Trophoblast cell (in vitro differentiated cells and primary cell): ENCODE measurements at regions not wholly inside any gene's neighbourhood (a gene's known extent, or its start where the extent isn't known, plus 50 kb on each side); places are given as distances from the start of the nearest gene placed in this dataset.

ENCODE experiments used
- DNase-seq, 2 donors: peaks; one replicate each; pipeline ENCODE4 v3.0.0-alpha.2; 2016
- H2AFZ ChIP-seq: 2 replicates; pipeline ENCODE4 v1.6.1; 2013; ENCODE audit warnings: low read length, moderate library complexity, mild to moderate bottlenecking; ENCODE audit not compliant: insufficient read depth, poor library complexity
- H2AK5ac ChIP-seq: 2 replicates; pipeline ENCODE4 v1.6.1; 2013; ENCODE audit warnings: mild to moderate bottlenecking, low read length
- H2BK120ac ChIP-seq: 2 replicates; pipeline ENCODE4 v1.6.1; 2013; ENCODE audit warnings: low read length, mild to moderate bottlenecking, moderate library complexity; ENCODE audit not compliant: insufficient read depth, poor library complexity
- H2BK12ac ChIP-seq: 2 replicates; pipeline ENCODE4 v1.6.1; 2013; ENCODE audit warnings: mild to moderate bottlenecking, low read length, moderate library complexity
- H2BK5ac ChIP-seq: 2 replicates; pipeline ENCODE4 v1.6.1; 2013; ENCODE audit warnings: low read length, low read depth, moderate library complexity, mild to moderate bottlenecking; ENCODE audit not compliant: poor library complexity
- H3K14ac ChIP-seq: 2 replicates; pipeline ENCODE4 v1.6.1; 2013; ENCODE audit warnings: mild to moderate bottlenecking, low read length
- H3K18ac ChIP-seq: 2 replicates; pipeline ENCODE4 v1.6.1; 2013; ENCODE audit warnings: mild to moderate bottlenecking, low read length
- H3K23ac ChIP-seq: 2 replicates; pipeline ENCODE4 v1.6.1; 2013; ENCODE audit warnings: low read length
- H3K27ac ChIP-seq: 2 replicates; pipeline ENCODE4 v1.5.1; 2013; ENCODE audit warnings: low read depth, mild to moderate bottlenecking, inconsistent platforms, low read length, moderate library complexity
- H3K27me3 ChIP-seq: 2 replicates; pipeline ENCODE4 v1.6.1; 2013; ENCODE audit warnings: inconsistent platforms, mild to moderate bottlenecking, low read length, moderate library complexity; ENCODE audit not compliant: insufficient read depth
- H3K36me3 ChIP-seq, 2 experiments: 1 replicate in 1 of 2; 2 replicates in 1 of 2; pipeline ENCODE4 v1.6.1; 2013; ENCODE audit warnings: low read length in 2 of 2, mild to moderate bottlenecking in 2 of 2, moderate library complexity in 1 of 2; ENCODE audit not compliant: insufficient read depth in 2 of 2, control insufficient read depth in 1 of 2
- H3K4ac ChIP-seq: 2 replicates; pipeline ENCODE4 v1.6.1; 2013; ENCODE audit warnings: low read depth, mild to moderate bottlenecking, low read length, moderate library complexity
- H3K4me1 ChIP-seq, 2 experiments: 1 replicate in 1 of 2; 2 replicates in 1 of 2; pipeline ENCODE4 v1.6.1; 2013; ENCODE audit warnings: low read length in 2 of 2, mild to moderate bottlenecking in 2 of 2, moderate library complexity in 1 of 2; ENCODE audit not compliant: insufficient read depth in 2 of 2, control insufficient read depth in 1 of 2
- H3K4me2 ChIP-seq: 2 replicates; pipeline ENCODE4 v1.6.1; 2013; ENCODE audit warnings: inconsistent platforms, mild to moderate bottlenecking, low read length, moderate library complexity
- H3K4me3 ChIP-seq: 2 replicates; pipeline ENCODE4 v1.5.1; 2013; ENCODE audit warnings: mild to moderate bottlenecking, low read depth, low read length, inconsistent platforms
- H3K79me1 ChIP-seq: one replicate; pipeline ENCODE4 v1.6.1; 2013; ENCODE audit warnings: low read length
- H3K79me2 ChIP-seq: 2 replicates; pipeline ENCODE4 v1.6.1; 2013; ENCODE audit warnings: low read length, mild to moderate bottlenecking; ENCODE audit not compliant: control insufficient read depth, insufficient read depth, poor library complexity
- H3K9ac ChIP-seq: 2 replicates; pipeline ENCODE4 v1.6.1; 2013; ENCODE audit warnings: mild to moderate bottlenecking, low read length
- H3K9me3 ChIP-seq: 2 replicates; pipeline ENCODE4 v1.6.1; 2013; ENCODE audit warnings: low read depth, mild to moderate bottlenecking, control low read depth, inconsistent platforms, low read length; ENCODE audit not compliant: insufficient read depth
- H4K12ac ChIP-seq: 2 replicates; pipeline ENCODE4 v1.6.1; 2013; ENCODE audit warnings: low read depth, mild to moderate bottlenecking, low read length, moderate library complexity
- H4K8ac ChIP-seq: 2 replicates; pipeline ENCODE4 v1.6.1; 2013; ENCODE audit warnings: low read depth, mild to moderate bottlenecking, low read length, moderate library complexity
- H4K91ac ChIP-seq: one replicate; pipeline ENCODE4 v1.6.1; 2013; ENCODE audit warnings: low read depth, mild to moderate bottlenecking, low read length, moderate library complexity
- WGBS: extraction: QIAGEN DNeasy Blood & Tissue Kit; methylation state at CpG from one replicate; pipeline ENCODE4 v1.1.7; 2013; ENCODE audit warnings: missing lambda C conversion rate; ENCODE audit not compliant: insufficient read length, insufficient coverage; ENCODE audit errors: extremely low coverage; 5-methylcytosine and 5-hydroxymethylcytosine counted together

DNA sequence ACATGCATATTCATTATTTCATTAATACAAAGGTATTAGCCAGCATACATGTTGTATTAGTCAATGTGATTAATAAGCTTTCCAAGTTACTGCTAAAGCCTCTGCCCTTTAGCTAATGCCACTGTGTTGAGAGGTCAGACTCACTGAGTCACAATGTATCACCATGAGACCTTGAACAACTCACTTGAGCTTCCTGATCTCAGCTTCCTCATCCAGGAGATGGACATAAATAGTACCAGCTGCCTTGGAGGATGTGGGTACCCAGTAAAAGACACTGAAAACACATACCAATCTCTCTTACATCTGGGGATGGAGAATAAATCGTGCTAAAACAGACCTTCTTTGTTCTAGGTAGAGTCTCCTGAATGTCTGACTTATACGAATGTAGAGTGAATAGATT, 224.6 kb downstream of the EPHA4 start:
- Histone ChIP-seq H3K18ac (no peak overlapping the region), H3K9ac (no peak overlapping the region), H3K27ac (no peak overlapping the region), H3K9me3 (no peaks in the 10 kb centered on the region), H3K4me3 (no peak overlapping the region), H3K23ac (no peak overlapping the region), H3K27me3 (no peaks in the 10 kb centered on the region), H3K14ac (no peak overlapping the region), H4K8ac (no peak overlapping the region), H3K4me1 (no peaks in the 10 kb centered on the region), H2BK120ac (no peak overlapping the region), H2BK12ac (no peak overlapping the region), H3K79me1 (no peaks in the 10 kb centered on the region), H2BK5ac (no peak overlapping the region), H3K36me3 (no peaks in the 10 kb centered on the region), H3K4me2 (no peak overlapping the region), H4K12ac (no peak overlapping the region), H2AK5ac (no peak overlapping the region), H3K4ac (no peak overlapping the region), H4K91ac (no peak overlapping the region), H2AFZ (no peak overlapping the region), H3K79me2 (no peaks in the 10 kb centered on the region)
- no peak for DNase-seq
- no CpG with 5 or more reads among the region's 2 CpGs for WGBS

GRCh38 chr2:221350616-221351015, 221.5 kb downstream of the EPHA4 start:
- Histone ChIP-seq H2BK5ac (no peak overlapping the region), H2AFZ (no peak overlapping the region), H3K79me2 (no peaks in the 10 kb centered on the region), H3K23ac (no peak overlapping the region), H3K27ac (no peak overlapping the region), H3K4me1 (no peaks in the 10 kb centered on the region), H3K14ac (no peak overlapping the region), H4K91ac (no peak overlapping the region), H3K9ac (no peak overlapping the region), H2BK12ac (no peak overlapping the region), H4K12ac (no peak overlapping the region), H3K27me3 (no peaks in the 10 kb centered on the region), H3K36me3 (no peaks in the 10 kb centered on the region), H3K4me2 (no peak overlapping the region), H4K8ac (no peak overlapping the region), H3K18ac (no peak overlapping the region), H3K4ac (no peak overlapping the region), H2BK120ac (no peak overlapping the region), H3K4me3 (no peak overlapping the region), H2AK5ac (no peak overlapping the region), H3K9me3 (no peaks in the 10 kb centered on the region), H3K79me1 (no peaks in the 10 kb centered on the region)
- DNase-seq: no peak
- WGBS: no CpG with 5 or more reads among the region's 1 CpG

GRCh38 chr2:221353201-221353600, 218.9 kb downstream of the EPHA4 start:
- no peak overlapping the region for H4K8ac ChIP-seq
- H3K36me3 ChIP-seq: no peaks in the 10 kb centered on the region
- H2BK5ac ChIP-seq: no peak overlapping the region
- no peak overlapping the region for H3K14ac ChIP-seq
- no peak overlapping the region for H4K91ac ChIP-seq
- no peak overlapping the region for H3K4me3 ChIP-seq
- no peaks in the 10 kb centered on the region for H3K79me2 ChIP-seq
- WGBS: no CpG with 5 or more reads among the region's 4 CpGs
- H3K79me1 ChIP-seq: no peaks in the 10 kb centered on the region
- no peak overlapping the region for H3K27ac ChIP-seq
- H2AFZ ChIP-seq: no peak overlapping the region
- no peak overlapping the region for H3K9ac ChIP-seq
- no peak overlapping the region for H3K4me2 ChIP-seq
- H3K23ac ChIP-seq: no peak overlapping the region
- no peak overlapping the region for H2AK5ac ChIP-seq
- H3K18ac ChIP-seq: no peak overlapping the region
- no peak for DNase-seq
- no peaks in the 10 kb centered on the region for H3K9me3 ChIP-seq
- H2BK12ac ChIP-seq: no peak overlapping the region
- H2BK120ac ChIP-seq: no peak overlapping the region
- no peak overlapping the region for H3K4ac ChIP-seq
- no peaks in the 10 kb centered on the region for H3K4me1 ChIP-seq
- no peak overlapping the region for H4K12ac ChIP-seq
- no peaks in the 10 kb centered on the region for H3K27me3 ChIP-seq

DNA sequence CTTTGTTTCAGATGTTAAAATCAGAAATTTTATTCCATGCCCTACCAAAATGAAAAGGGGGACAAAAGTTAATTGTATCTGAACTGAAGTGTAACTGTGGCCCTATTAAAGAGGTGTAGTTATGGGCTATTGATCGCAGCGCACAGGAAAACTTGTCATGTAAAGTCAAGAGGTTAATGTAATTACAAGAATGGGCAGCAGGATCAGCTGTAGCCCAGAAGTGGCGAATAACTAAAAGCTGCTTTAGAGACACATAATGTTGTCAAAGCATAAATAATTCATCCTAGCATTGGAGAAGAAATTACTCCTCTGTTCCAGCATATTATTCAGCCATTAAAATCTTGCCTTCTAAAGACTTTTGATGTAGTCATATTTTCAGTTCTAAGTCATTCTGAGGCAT, 211.8 kb downstream of the EPHA4 start:
- no peak overlapping the region for H3K4ac ChIP-seq
- no peak overlapping the region for H4K91ac ChIP-seq
- H3K9me3 ChIP-seq: no peaks in the 10 kb centered on the region
- no peak overlapping the region for H2AFZ ChIP-seq
- no peaks in the 10 kb centered on the region for H3K4me1 ChIP-seq
- H3K36me3 ChIP-seq: no peaks in the 10 kb centered on the region
- no CpG with 5 or more reads among the region's 3 CpGs for WGBS
- no peaks in the 10 kb centered on the region for H3K79me1 ChIP-seq
- no peak overlapping the region for H3K4me3 ChIP-seq
- DNase-seq: no peak
- H3K9ac ChIP-seq: no peak overlapping the region
- H3K79me2 ChIP-seq: no peaks in the 10 kb centered on the region
- H3K23ac ChIP-seq: no peak overlapping the region
- no peak overlapping the region for H2BK12ac ChIP-seq
- no peak overlapping the region for H2BK5ac ChIP-seq
- no peak overlapping the region for H3K4me2 ChIP-seq
- no peak overlapping the region for H4K12ac ChIP-seq
- H4K8ac ChIP-seq: no peak overlapping the region
- H3K14ac ChIP-seq: no peak overlapping the region
- H3K27me3 ChIP-seq: no peaks in the 10 kb centered on the region
- H2AK5ac ChIP-seq: no peak overlapping the region
- no peak overlapping the region for H3K27ac ChIP-seq
- H3K18ac ChIP-seq: no peak overlapping the region
- H2BK120ac ChIP-seq: no peak overlapping the region
